ENCODE measurements at regions not wholly inside any gene's neighbourhood (a gene's known extent, or its start where the extent isn't known, plus 50 kb on each side); places are given as distances from the start of the nearest gene placed in this dataset.

- no peaks in the 10 kb centered on the region for H3K9me3 ChIP-seq
- peaks cover 0 to 5% (median 0%) of the 10 kb centered on the region in 4 donors for H3K27me3 ChIP-seq
- H3K4me1 ChIP-seq: no peaks in the 10 kb centered on the region
- H3K27ac ChIP-seq (replicated peaks in 1 of 4): no peak overlapping the region
- no peak for TF ChIP-seq POLR2A (IDR thresholded peaks at IDR 0.05; ENCODE audit: low read depth)
- no peak for TF ChIP-seq EP300 (IDR thresholded peaks at IDR 0.05)
- no peak for TF ChIP-seq CTCF (IDR thresholded peaks at IDR 0.05)
- no peak for TF ChIP-seq POLR2AphosphoS5 (IDR thresholded peaks at IDR 0.05)
- H3K4me3 ChIP-seq: no peak overlapping the region
- H3K36me3 ChIP-seq: no peaks in the 10 kb centered on the region
- intact Hi-C loops (cut with DNase I): no loop called here
- no peak for DNase-seq (ENCODE audit: extremely low spot score)
- WGBS: 63% methylated on average over 1 of the region's 1 CpG
Observed at GRCh38 chr11:127340438-127340837, 339.9 kb upstream of the KIRREL3 start.

GRCh38 chr11:127339376-127339775, 338.8 kb upstream of the KIRREL3 start:
- no peaks in the 10 kb centered on the region for H3K27me3 ChIP-seq
- TF ChIP-seq CTCF (IDR thresholded peaks at IDR 0.05): no peak
- TF ChIP-seq POLR2AphosphoS5 (IDR thresholded peaks at IDR 0.05): no peak
- no peak for TF ChIP-seq EP300 (IDR thresholded peaks at IDR 0.05)
- TF ChIP-seq POLR2A (IDR thresholded peaks at IDR 0.05; ENCODE audit: low read depth): no peak
- 88% methylated on average over 1 of the region's 1 CpG for WGBS
- no peak overlapping the region for H3K4me3 ChIP-seq
- no peaks in the 10 kb centered on the region for H3K36me3 ChIP-seq
- no peak overlapping the region for H3K27ac ChIP-seq (replicated peaks in 1 of 4)
- intact Hi-C loops (cut with DNase I): no loop called here
- H3K4me1 ChIP-seq: no peaks in the 10 kb centered on the region
- no peaks in the 10 kb centered on the region for H3K9me3 ChIP-seq
- no peak for DNase-seq (ENCODE audit: extremely low spot score)

- no peaks in the 10 kb centered on the region for H3K36me3 ChIP-seq
- no peak overlapping the region for H3K27ac ChIP-seq (replicated peaks in 1 of 4)
- no peaks in the 10 kb centered on the region for H3K9me3 ChIP-seq
- WGBS: 61% methylated on average over 6 of the region's 6 CpGs
- DNase-seq (ENCODE audit: extremely low spot score): no peak
- no peaks in the 10 kb centered on the region for H3K4me1 ChIP-seq
- H3K4me3 ChIP-seq: no peak overlapping the region
- H3K27me3 ChIP-seq: no peaks in the 10 kb centered on the region
- TF ChIP-seq POLR2A (IDR thresholded peaks at IDR 0.05; ENCODE audit: low read depth): no peak
- no peak for TF ChIP-seq CTCF (IDR thresholded peaks at IDR 0.05)
- no peak for TF ChIP-seq EP300 (IDR thresholded peaks at IDR 0.05)
- no peak for TF ChIP-seq POLR2AphosphoS5 (IDR thresholded peaks at IDR 0.05)
- intact Hi-C loops (cut with DNase I): no loop called here
Observed at GRCh38 chr11:127338380-127339259, 338.1 kb upstream of the KIRREL3 start.

- whole genome bisulfite sequencing: 81% methylated on average over 1 of the region's 1 CpG
- no peaks in the 10 kb centered on the region for H3K4me1 ChIP-seq
- no peak for TF ChIP-seq CTCF (IDR thresholded peaks at IDR 0.05)
- TF ChIP-seq POLR2AphosphoS5 (IDR thresholded peaks at IDR 0.05): no peak
- TF ChIP-seq EP300 (IDR thresholded peaks at IDR 0.05): no peak
- TF ChIP-seq POLR2A (IDR thresholded peaks at IDR 0.05; ENCODE audit: low read depth): no peak
- no peak for DNase-seq (ENCODE audit: extremely low spot score)
- H3K27ac ChIP-seq (replicated peaks in 1 of 4): no peak overlapping the region
- intact Hi-C loops (cut with DNase I): no loop called here
- no peak overlapping the region for H3K4me3 ChIP-seq
- H3K36me3 ChIP-seq: no peaks in the 10 kb centered on the region
- H3K9me3 ChIP-seq: peaks cover 0 to 10% (median 0%) of the 10 kb centered on the region in 4 donors
- no peaks in the 10 kb centered on the region for H3K27me3 ChIP-seq
Observed at GRCh38 chr11:127334466-127334865, 333.9 kb upstream of the KIRREL3 start.
